GM23338 (cell line): ENCODE measurements at regions not wholly inside any gene's neighbourhood (a gene's known extent, or its start where the extent isn't known, plus 50 kb on each side); places are given as distances from the start of the nearest gene placed in this dataset.

ENCODE experiments used
- ATAC-seq: fragments of 200-7000 bp; cut with Tn5 transposase; 3 replicates; pipeline ENCODE4 v1.9.1; 2020
- DNase-seq: peaks from one replicate; pipeline ENCODE4 v3.0.0-alpha.2; 2015; ENCODE audit warnings: low spot score
- H2AFZ ChIP-seq: fragments of 200-600 bp; sonication (generic); 2 replicates; pipeline ENCODE4 v1.8.0; 2016; ENCODE audit warnings: antibody characterized with exemption, mild to moderate bottlenecking, moderate library complexity
- H3F3A ChIP-seq: fragments of 200-600 bp; sonication (generic); replicated peaks from 2 replicates; pipeline ENCODE4 v1.8.0; 2017; ENCODE audit warnings: antibody characterized with exemption, mixed run types, low read depth
- H3K27ac ChIP-seq: fragments of 200-600 bp; sonication (generic); 2 replicates; pipeline ENCODE4 v1.6.1; 2016; ENCODE audit warnings: low read depth
- H3K27me3 ChIP-seq: fragments of 200-600 bp; sonication (generic); 2 replicates; pipeline ENCODE4 v1.8.0; 2016; ENCODE audit warnings: mild to moderate bottlenecking, mixed run types, moderate library complexity; ENCODE audit not compliant: insufficient read depth
- H3K36me3 ChIP-seq: fragments of 200-600 bp; sonication (generic); 2 replicates; pipeline ENCODE4 v1.8.0; 2016; ENCODE audit warnings: mild to moderate bottlenecking; ENCODE audit not compliant: insufficient read depth
- H3K4me1 ChIP-seq: fragments of 200-600 bp; sonication (generic); 2 replicates; pipeline ENCODE4 v1.8.0; 2016; ENCODE audit warnings: mild to moderate bottlenecking, moderate library complexity; ENCODE audit not compliant: insufficient read depth
- H3K4me2 ChIP-seq: fragments of 200-600 bp; sonication (generic); 2 replicates; pipeline ENCODE4 v1.7.1; 2017; ENCODE audit warnings: mixed run types
- H3K4me3 ChIP-seq: fragments of 200-600 bp; sonication (generic); 2 replicates; pipeline ENCODE4 v1.6.1; 2016; ENCODE audit warnings: mixed run types
- H3K79me2 ChIP-seq: fragments of 200-600 bp; sonication (generic); replicated peaks from 2 replicates; pipeline ENCODE4 v1.8.0; 2017; ENCODE audit warnings: mild to moderate bottlenecking; ENCODE audit not compliant: insufficient read depth
- H3K9me2 ChIP-seq: fragments of 200-600 bp; sonication (generic); 2 replicates; pipeline ENCODE4 v1.8.0; 2017; ENCODE audit not compliant: insufficient read depth
- H4K20me1 ChIP-seq: fragments of 200-600 bp; sonication (generic); replicated peaks from 2 replicates; pipeline ENCODE4 v1.8.0; 2017; ENCODE audit warnings: mild to moderate bottlenecking; ENCODE audit not compliant: insufficient read depth
- H3K27ac Mint-ChIP-seq: 2 replicates; pipeline ENCODE4 v1.8.0; 2020; ENCODE audit warnings: inconsistent platforms, mild to moderate bottlenecking, moderate library complexity, mixed read lengths
- H3K27me3 Mint-ChIP-seq: 3 replicates; pipeline ENCODE4 v1.8.0; 2022; ENCODE audit warnings: low read depth, mild to moderate bottlenecking, moderate library complexity, mixed read lengths, inconsistent platforms; ENCODE audit not compliant: insufficient read depth, poor library complexity
- H3K36me3 Mint-ChIP-seq: 3 replicates; pipeline ENCODE4 v1.8.0; 2021; ENCODE audit warnings: low read depth, mild to moderate bottlenecking, inconsistent platforms, moderate library complexity, mixed read lengths
- H3K4me1 Mint-ChIP-seq: 3 replicates; pipeline ENCODE4 v1.8.0; 2020; ENCODE audit warnings: mild to moderate bottlenecking, inconsistent platforms, mixed read lengths
- H3K4me3 Mint-ChIP-seq: 3 replicates; pipeline ENCODE4 v1.8.0; 2021; ENCODE audit warnings: moderate library complexity, mild to moderate bottlenecking, inconsistent platforms, mixed read lengths
- H3K9me3 Mint-ChIP-seq: 3 replicates; pipeline ENCODE4 v1.8.0; 2020; ENCODE audit warnings: moderate library complexity, mild to moderate bottlenecking, inconsistent platforms, mixed read lengths
- CREB1 ChIP-seq: fragments of 250-450 bp; sonication (Bioruptor Pico); IDR thresholded peaks from 2 replicates; pipeline ENCODE4 v1.5.0; 2020; ENCODE audit warnings: low read depth, mild to moderate bottlenecking, moderate library complexity
- CTCF ChIP-seq, 2 experiments: fragments of 200-600 bp in 1 of 2; sonication (generic) in 1 of 2; conservative IDR thresholded peaks; 2 replicates each; pipeline versions ENCODE4 v1.5.1 to v1.6.1; 2016 to 2017; ENCODE audit warnings: antibody characterized with exemption in 2 of 2, low read depth in 2 of 2, mild to moderate bottlenecking in 2 of 2, moderate library complexity in 1 of 2
- ETS1 ChIP-seq: IDR thresholded peaks from 2 replicates; pipeline ENCODE4 v1.6.1; 2016; ENCODE audit warnings: antibody characterized with exemption
- EZH2phosphoT487 ChIP-seq: fragments of 200-600 bp; sonication (generic); IDR thresholded peaks from one replicate; pipeline ENCODE4 v1.8.1; 2018; ENCODE audit warnings: antibody characterized with exemption; ENCODE audit not compliant: unreplicated experiment
- JUNB ChIP-seq: IDR thresholded peaks from one replicate; pipeline ENCODE4 v1.6.1; 2016; ENCODE audit warnings: antibody characterized with exemption; ENCODE audit not compliant: unreplicated experiment
- POLR2AphosphoS5 ChIP-seq: IDR thresholded peaks from 2 replicates; pipeline ENCODE4 v1.6.1; 2016; ENCODE audit warnings: antibody characterized with exemption, low read depth
- REST ChIP-seq: IDR thresholded peaks from one replicate; pipeline ENCODE4 v1.6.1; 2018; ENCODE audit warnings: antibody characterized with exemption; ENCODE audit not compliant: unreplicated experiment
- STAT1 ChIP-seq: IDR thresholded peaks from one replicate; pipeline ENCODE4 v1.6.1; 2016; ENCODE audit warnings: antibody characterized with exemption; ENCODE audit not compliant: unreplicated experiment
- ZNF114 ChIP-seq: fragments of 250-450 bp; sonication (Bioruptor Pico); IDR thresholded peaks from 2 replicates; pipeline ENCODE4 v1.5.0; 2020; ENCODE audit warnings: mild to moderate bottlenecking, moderate library complexity
- ZNF331 ChIP-seq: fragments of 250-450 bp; sonication (Bioruptor Pico); IDR thresholded peaks from 2 replicates; pipeline ENCODE4 v1.5.0; 2020; ENCODE audit warnings: low read depth, mild to moderate bottlenecking, moderate library complexity
- ZNF462 ChIP-seq: fragments of 250-450 bp; sonication (Bioruptor Pico); IDR thresholded peaks from 2 replicates; pipeline ENCODE4 v1.5.0; 2020; ENCODE audit warnings: mild to moderate bottlenecking, moderate library complexity

GRCh38 chr9:19879062-19879461 lies 90.2 kb upstream of the SLC24A2 start:
- Mint-ChIP-seq H3K4me1 (no peaks in the 10 kb centered on the region), H3K36me3 (no peaks in the 10 kb centered on the region), H3K9me3 (no peaks in the 10 kb centered on the region), H3K27me3 (no peaks in the 10 kb centered on the region), H3K27ac (no peak overlapping the region), H3K4me3 (no peak overlapping the region)
- no peak overlapping the region for H2AFZ ChIP-seq
- no peaks in the 10 kb centered on the region for H3K4me1 ChIP-seq
- no peak overlapping the region for H3K4me3 ChIP-seq
- DNase-seq (no peak), ATAC-seq (no peak)
- no peak overlapping the region for H3K27ac ChIP-seq
- H3F3A ChIP-seq = no peaks in the 10 kb centered on the region
- no peaks in the 10 kb centered on the region for H3K36me3 ChIP-seq
- H3K27me3 ChIP-seq = no peaks in the 10 kb centered on the region
- TF ChIP-seq ZNF462 (CRISPR knock-in tag) (no peak), STAT1 (no peak), ETS1 (no peak), CTCF (conservative IDR thresholded peaks at IDR 0.05; ENCODE audit: low read depth in 2 of 2) (no peak), JUNB (no peak), REST (no peak), ZNF331 (CRISPR knock-in tag) (no peak), CREB1 (no peak), ZNF114 (CRISPR knock-in tag) (no peak), EZH2phosphoT487 (no peak), POLR2AphosphoS5 (no peak)
- H3K9me2 ChIP-seq = 0 out of 2 replicates have a peak, but pooled peaks cover 4% of the 10 kb centered on the region
- H4K20me1 ChIP-seq = no peaks in the 10 kb centered on the region
- no peak overlapping the region for H3K4me2 ChIP-seq
- H3K79me2 ChIP-seq = no peaks in the 10 kb centered on the region
